Stimulated activated naive CD8-positive, alpha-beta T cell treated with anti-CD3 and anti-CD28 coated beads, Interleukin-15, Interleukin-2, amounts not matched to agents 100 ng/mL and 50 ng/mL, for 24 hours (primary cell): ENCODE measurements at regions not wholly inside any gene's neighbourhood (a gene's known extent, or its start where the extent isn't known, plus 50 kb on each side); places are given as distances from the start of the nearest gene placed in this dataset.
"Not testable (repeated sequence)": the region's sequence is repeated elsewhere in the genome, so short reads cannot be mapped to it uniquely, and the experiment has no call there.

Experiments
- H3K27ac Mint-ChIP-seq: one replicate; pipeline ENCODE4 v1.8.0; 2021; ENCODE audit warnings: mild to moderate bottlenecking, mixed read lengths
- H3K27me3 Mint-ChIP-seq: one replicate; pipeline ENCODE4 v1.8.0; 2021; ENCODE audit warnings: mixed read lengths
- H3K36me3 Mint-ChIP-seq: one replicate; pipeline ENCODE4 v1.8.0; 2021; ENCODE audit warnings: low read depth, mixed read lengths
- H3K4me1 Mint-ChIP-seq: one replicate; pipeline ENCODE4 v1.8.0; 2021; ENCODE audit warnings: low read depth, mixed read lengths
- H3K4me3 Mint-ChIP-seq: one replicate; pipeline ENCODE4 v1.8.0; 2021; ENCODE audit warnings: mild to moderate bottlenecking, mixed read lengths
- H3K9me3 Mint-ChIP-seq: one replicate; pipeline ENCODE4 v1.8.0; 2021; ENCODE audit warnings: mixed read lengths

DNA sequence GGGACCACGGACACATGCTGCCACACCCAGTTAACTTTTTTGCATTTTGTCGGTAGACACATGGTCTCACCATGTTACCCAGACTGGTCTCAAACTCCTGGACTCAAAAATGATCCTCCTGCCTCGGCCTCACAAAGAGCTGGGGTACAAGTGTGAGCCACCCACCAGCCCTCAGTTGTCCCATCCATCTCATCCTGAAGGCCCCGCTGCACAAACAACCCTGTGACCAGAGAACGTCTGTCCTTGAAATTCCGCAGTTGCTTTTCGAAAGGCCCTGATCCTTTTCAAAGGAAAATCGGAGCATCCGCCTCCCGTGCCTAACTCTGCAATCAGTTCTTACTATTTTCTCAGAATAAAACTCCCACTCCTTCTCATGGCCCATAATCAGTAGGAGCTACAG is 138.3 kb upstream of the USP29 start:
- H3K36me3 Mint-ChIP-seq, H3K27ac Mint-ChIP-seq, H3K4me1 Mint-ChIP-seq, H3K27me3 Mint-ChIP-seq, H3K4me3 Mint-ChIP-seq: not testable (repeated sequence)
- H3K9me3 Mint-ChIP-seq, result peaks cover 41% of the 10 kb centered on the region

DNA sequence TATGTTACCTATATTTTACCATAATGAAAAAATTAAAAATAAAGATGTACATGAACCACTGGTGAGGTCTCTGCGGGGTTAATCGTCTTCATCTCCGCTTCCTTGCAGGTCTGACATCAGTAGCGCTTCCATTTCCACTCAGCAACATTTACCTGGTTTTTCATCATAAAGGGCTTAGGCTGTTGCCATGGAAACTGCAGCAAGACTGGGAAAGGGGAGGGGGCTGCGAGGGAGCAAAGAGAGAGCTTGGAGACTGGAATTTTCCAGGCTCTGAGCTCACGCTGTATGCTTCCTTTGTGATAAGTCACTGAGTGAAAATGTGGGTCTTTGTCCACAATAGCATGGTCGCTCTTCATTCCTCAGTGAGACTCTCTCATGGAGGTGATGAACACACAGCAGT is 136.6 kb upstream of the USP29 start:
- H3K9me3 Mint-ChIP-seq, result peaks cover 39% of the 10 kb centered on the region
- no peaks in the 10 kb centered on the region for H3K27me3 Mint-ChIP-seq
- H3K4me1 Mint-ChIP-seq, result no peaks in the 10 kb centered on the region
- H3K4me3 Mint-ChIP-seq, result no peak overlapping the region
- no peaks in the 10 kb centered on the region for H3K36me3 Mint-ChIP-seq
- H3K27ac Mint-ChIP-seq, result no peak overlapping the region

DNA sequence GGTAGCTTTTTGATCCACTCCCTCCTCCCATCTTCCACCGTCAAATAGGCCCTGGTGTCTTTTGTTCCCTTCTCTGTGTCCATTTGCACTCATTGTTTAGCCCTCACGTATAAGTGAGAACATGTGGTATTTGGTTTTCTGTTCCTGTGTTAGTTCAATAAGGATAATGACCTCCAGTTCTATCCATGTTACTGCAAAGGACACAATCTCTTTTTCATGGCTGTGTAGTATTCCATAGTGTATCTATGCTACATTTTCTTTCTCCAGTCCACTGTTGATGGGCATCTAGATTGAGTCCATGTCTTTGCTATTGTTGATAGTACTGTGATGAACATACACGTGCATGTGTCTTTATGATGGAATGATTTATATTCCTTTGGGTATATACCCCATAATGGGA is 136.0 kb upstream of the USP29 start:
- no peak overlapping the region for H3K27ac Mint-ChIP-seq
- peaks cover 39% of the 10 kb centered on the region for H3K9me3 Mint-ChIP-seq

DNA sequence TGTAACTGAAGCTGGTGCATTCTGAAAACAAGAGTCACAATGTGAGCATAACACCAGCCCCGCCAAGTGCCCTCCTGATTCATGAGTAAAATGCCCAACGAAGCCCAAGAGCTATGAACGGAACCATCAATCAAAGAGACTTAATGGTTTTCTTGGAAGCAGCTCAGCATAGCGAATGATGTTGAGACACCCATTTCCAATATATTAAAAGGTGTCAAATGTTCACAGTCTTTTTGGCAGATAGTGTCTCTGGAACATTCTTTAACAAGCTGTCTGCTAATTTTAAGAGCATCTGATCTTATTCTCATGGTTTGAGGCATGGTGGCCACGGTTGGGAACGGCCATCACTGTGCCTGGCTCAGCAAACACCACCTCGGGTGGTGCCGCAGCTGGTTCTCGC is 133.4 kb upstream of the USP29 start:
- Mint-ChIP-seq H3K36me3 (no peaks in the 10 kb centered on the region), H3K9me3 (peaks cover 47% of the 10 kb centered on the region), H3K4me3 (no peak overlapping the region), H3K27ac (no peak overlapping the region), H3K4me1 (no peaks in the 10 kb centered on the region), H3K27me3 (no peaks in the 10 kb centered on the region)

More for the DNA sequence above, 136.0 kb upstream of the USP29 start:
- no peak overlapping the region for H3K4me3 Mint-ChIP-seq
- H3K4me1 Mint-ChIP-seq, result no peaks in the 10 kb centered on the region
- no peaks in the 10 kb centered on the region for H3K36me3 Mint-ChIP-seq
- no peaks in the 10 kb centered on the region for H3K27me3 Mint-ChIP-seq

DNA sequence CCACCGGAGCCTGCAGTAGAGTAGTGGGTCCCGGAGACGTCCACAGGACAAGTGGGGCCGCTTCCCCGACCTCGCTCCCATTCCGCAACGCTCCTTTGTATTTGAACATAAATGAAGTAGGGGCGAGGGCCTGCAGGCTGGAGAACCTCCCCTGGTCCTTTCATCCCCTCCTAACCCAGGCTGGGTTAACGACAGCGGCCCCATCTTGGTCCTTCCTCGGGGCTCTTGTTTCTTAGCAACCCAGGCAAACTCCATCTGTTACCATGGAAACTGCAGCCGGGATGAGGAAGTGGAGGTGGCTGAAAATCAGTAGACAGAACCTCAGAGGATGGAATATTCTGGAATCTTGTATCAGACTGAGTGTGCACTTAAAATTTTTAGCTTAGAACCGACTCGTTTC is 132.6 kb upstream of the USP29 start:
- peaks cover 42% of the 10 kb centered on the region for H3K9me3 Mint-ChIP-seq

DNA sequence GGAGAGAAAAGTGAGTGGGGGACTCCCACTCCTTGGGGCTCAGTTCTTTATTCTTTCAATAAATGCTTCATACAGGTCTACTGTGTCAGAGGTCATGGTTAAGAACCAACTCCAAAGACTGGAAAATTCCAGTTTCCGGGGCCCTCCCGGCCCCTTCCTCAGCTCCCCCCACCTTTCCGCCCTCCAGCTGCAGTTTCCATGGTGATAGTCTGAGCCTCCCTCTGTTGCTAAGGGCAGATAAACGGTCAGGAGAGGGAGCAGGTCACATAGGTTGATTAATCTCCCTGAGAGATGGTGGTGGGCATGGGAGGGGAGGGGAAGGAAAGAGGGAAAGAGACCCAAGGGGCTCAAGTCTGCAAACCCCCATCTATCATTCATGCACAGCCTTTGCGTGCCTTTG is 131.5 kb upstream of the USP29 start:
- no peaks in the 10 kb centered on the region for H3K27me3 Mint-ChIP-seq
- H3K9me3 Mint-ChIP-seq, result peaks cover 52% of the 10 kb centered on the region
- no peak overlapping the region for H3K4me3 Mint-ChIP-seq
- peaks cover 7% of the 10 kb centered on the region for H3K36me3 Mint-ChIP-seq
- H3K27ac Mint-ChIP-seq, result no peak overlapping the region
- no peaks in the 10 kb centered on the region for H3K4me1 Mint-ChIP-seq

More for the DNA sequence above, 132.6 kb upstream of the USP29 start:
- Mint-ChIP-seq H3K27me3 (no peaks in the 10 kb centered on the region), H3K4me1 (no peaks in the 10 kb centered on the region), H3K27ac (no peak overlapping the region), H3K36me3 (peaks cover 2% of the 10 kb centered on the region), H3K4me3 (no peak overlapping the region)

DNA sequence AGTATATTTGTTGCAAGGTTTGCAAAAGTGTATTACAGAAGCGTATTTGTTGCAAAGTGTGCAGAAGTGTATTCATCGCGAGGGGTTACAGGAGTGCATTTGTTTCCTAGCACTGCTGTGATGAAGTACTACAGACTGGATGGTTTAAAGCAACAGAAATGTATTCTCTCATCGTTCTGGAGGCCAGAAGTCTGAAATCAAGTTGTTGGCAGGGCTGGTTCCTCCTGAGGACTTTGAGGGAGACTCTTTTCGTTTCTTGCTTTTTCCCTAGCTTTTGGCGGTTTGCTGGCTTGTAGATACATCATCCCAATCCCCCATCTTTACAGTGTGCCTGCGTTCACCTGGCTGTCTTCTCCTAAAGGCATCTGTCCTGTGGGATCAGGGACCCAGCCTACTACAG is 127.9 kb upstream of the USP29 start:
- Mint-ChIP-seq H3K36me3 (peaks cover 7% of the 10 kb centered on the region), H3K27ac (no peak overlapping the region), H3K27me3 (no peaks in the 10 kb centered on the region), H3K9me3 (peaks cover 43% of the 10 kb centered on the region), H3K4me1 (no peaks in the 10 kb centered on the region), H3K4me3 (no peak overlapping the region)

DNA sequence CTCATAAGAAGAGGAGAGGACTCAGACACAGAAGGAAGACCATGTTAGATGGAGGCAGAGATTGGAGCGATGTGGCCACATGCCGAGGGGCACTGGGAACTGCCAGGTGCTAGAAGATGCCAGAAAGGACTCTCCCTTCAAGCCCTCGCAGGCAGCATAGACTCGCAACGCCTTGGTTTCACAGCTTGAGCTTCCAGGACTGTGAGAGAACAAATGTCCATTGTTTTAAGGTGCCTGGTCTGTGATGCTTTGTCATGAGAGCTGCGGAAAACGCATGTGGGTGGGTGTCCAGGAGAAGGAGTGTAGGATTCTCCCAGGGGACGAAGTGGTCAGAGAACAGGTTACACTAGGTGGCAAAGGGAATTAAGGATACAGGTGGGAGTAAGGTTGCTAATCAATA is 125.9 kb upstream of the USP29 start:
- Mint-ChIP-seq H3K9me3 (peaks cover 41% of the 10 kb centered on the region), H3K4me1 (no peaks in the 10 kb centered on the region), H3K36me3 (peaks cover 10% of the 10 kb centered on the region), H3K27me3 (no peaks in the 10 kb centered on the region), H3K27ac (no peak overlapping the region), H3K4me3 (no peak overlapping the region)

DNA sequence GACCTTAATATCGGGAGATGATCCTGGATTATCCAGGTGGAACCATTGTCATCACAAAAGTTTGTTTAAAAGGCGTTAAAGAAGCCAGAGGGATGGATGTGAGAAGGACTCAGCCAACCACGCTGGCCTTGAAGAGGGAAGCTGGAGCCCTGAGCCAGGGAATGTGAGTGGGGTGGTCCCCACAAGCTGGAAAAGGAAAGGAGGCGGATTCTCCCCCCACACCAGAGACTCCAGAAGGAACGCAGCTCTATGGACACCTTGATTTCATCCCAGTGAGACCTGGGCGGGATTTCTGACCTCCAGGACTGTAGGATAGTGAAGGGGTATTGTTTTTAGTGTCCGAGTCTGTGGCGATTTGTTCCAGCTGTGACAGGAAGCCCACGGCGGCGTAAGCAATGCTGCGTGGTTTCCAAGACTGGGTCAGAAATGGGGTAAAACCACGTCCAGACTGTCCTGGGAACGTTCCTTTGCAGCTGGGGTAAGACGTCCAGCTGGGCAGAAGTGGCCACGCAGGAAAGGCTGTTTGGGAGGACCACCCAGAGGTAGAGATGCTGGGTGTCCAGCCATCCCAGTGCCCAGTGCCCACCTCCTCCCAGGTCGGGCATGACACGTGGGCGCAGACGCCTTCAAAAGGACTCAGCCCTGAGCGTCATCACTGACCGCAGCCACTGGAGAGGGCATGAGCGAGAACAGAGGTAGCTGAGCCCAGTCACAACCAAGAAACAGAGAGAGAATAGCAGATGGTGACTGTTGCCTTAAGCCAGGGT is 125.4 kb upstream of the USP29 start:
- Mint-ChIP-seq H3K4me1 (no peaks in the 10 kb centered on the region), H3K4me3 (no peak overlapping the region), H3K27me3 (no peaks in the 10 kb centered on the region), H3K27ac (no peak overlapping the region), H3K9me3 (peaks cover 38% of the 10 kb centered on the region), H3K36me3 (peaks cover 10% of the 10 kb centered on the region)

DNA sequence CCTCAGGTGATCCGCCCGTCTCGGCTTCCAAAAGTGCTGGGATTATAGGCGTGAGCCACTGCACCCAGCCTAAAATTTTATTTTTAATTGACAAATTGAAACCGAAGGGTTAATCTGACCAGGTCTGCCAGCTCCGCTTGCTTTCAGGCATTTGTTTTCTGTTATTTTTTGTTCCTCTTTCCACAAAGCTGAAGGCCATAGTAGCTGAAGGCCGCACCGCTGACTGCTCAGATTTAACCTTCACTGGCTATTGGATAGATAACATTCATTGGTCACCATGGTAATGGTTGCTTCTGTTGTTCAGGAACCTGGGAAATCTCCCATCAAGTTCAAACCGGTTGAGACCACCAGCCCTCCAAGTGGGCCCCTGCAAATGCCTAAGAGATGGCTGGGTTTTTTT is 124.5 kb upstream of the USP29 start:
- no peak overlapping the region for H3K27ac Mint-ChIP-seq
- H3K27me3 Mint-ChIP-seq, result no peaks in the 10 kb centered on the region
- peaks cover 30% of the 10 kb centered on the region for H3K9me3 Mint-ChIP-seq
- H3K36me3 Mint-ChIP-seq, result peaks cover 10% of the 10 kb centered on the region
- no peaks in the 10 kb centered on the region for H3K4me1 Mint-ChIP-seq
- no peak overlapping the region for H3K4me3 Mint-ChIP-seq

DNA sequence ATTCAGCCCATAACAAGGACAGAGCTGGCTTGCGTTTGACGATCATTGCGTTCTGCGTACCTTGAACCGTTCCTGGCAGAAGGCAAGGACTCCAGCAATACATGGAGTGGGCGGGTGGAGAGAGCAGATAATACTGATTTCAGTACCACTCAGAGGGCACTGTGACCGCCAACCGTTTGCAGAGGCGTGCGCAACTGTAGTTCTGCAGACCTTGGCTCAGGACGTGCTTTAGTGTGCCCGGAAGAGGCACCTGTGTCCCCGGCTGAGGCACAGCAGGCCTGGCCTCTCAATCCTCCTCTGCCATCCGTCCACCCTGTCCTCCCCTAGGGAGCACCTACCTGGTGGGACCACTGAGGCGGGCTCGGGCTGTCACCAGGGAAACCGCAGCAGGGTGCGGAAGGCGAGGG is 117.6 kb upstream of the USP29 start:
- Mint-ChIP-seq H3K27me3 (no peaks in the 10 kb centered on the region), H3K27ac (no peak overlapping the region), H3K9me3 (peaks cover 17% of the 10 kb centered on the region), H3K36me3 (peaks cover 3% of the 10 kb centered on the region), H3K4me1 (no peaks in the 10 kb centered on the region), H3K4me3 (no peak overlapping the region)

DNA sequence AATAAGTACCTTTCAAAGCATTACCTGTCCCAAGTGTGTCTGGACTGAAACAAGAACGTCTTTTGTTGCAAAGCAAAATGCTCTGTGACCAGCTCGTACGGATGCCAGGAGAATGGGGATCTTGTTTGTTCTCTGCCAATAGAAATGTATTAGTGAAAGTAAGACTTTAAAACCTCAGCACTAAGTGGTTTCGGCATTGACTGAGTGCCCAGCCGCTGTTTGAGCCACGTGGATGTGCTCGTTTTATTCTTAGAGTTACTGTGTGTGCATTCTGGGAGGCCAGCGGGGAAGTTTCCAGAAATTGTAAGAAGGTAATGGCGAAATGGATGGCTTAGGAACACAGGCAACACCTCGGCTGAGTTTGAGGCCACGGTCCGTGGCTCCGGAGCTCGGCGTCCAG is 117.1 kb upstream of the USP29 start:
- Mint-ChIP-seq H3K4me3 (no peak overlapping the region), H3K4me1 (no peaks in the 10 kb centered on the region), H3K27ac (no peak overlapping the region), H3K36me3 (peaks cover 3% of the 10 kb centered on the region), H3K27me3 (no peaks in the 10 kb centered on the region), H3K9me3 (peaks cover 22% of the 10 kb centered on the region)

DNA sequence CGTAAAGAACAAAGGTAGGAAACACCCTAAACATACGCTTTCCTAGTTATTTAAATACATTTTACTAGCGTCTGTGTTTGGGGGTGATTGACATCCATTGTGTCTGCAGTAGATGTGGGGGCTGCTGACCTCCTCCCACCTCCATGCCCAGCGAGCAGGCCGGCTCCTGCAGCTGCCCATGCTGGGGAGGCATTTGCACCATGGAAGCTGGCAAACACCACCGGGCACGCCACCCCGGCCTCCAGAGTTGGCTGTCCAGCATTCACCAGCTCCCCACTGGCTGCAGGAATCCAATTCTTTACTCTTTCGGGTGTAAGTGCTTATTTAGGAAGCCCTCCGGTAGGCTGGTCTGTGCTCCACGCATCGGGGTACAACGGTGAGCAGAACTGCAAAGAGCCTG is 115.4 kb upstream of the USP29 start:
- Mint-ChIP-seq H3K4me1 (no peaks in the 10 kb centered on the region), H3K9me3 (peaks cover 35% of the 10 kb centered on the region), H3K27me3 (no peaks in the 10 kb centered on the region), H3K36me3 (no peaks in the 10 kb centered on the region), H3K4me3 (no peak overlapping the region), H3K27ac (no peak overlapping the region)

DNA sequence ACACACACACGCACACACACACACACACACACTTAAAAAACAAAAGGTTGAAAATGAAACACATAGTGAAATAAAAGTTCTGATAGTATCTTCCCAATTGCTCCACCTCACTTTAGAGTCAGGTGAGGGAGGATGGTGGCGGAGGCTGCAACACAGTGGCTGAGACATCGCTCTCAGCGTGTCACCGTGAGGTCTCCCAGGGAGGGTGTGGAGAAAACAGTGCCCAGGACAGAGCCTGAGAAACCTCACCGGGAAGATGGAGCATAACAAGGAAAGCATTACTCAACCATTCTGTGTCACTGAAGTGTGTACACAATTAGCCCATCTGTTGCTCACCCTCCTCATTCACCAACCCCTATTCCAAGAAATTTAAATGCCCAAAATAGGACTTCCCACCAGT is 111.4 kb upstream of the USP29 start:
- H3K4me3 Mint-ChIP-seq, result no peak overlapping the region
- no peaks in the 10 kb centered on the region for H3K36me3 Mint-ChIP-seq
- no peaks in the 10 kb centered on the region for H3K4me1 Mint-ChIP-seq
- no peaks in the 10 kb centered on the region for H3K27me3 Mint-ChIP-seq
- H3K27ac Mint-ChIP-seq, result no peak overlapping the region
- H3K9me3 Mint-ChIP-seq, result peaks cover 47% of the 10 kb centered on the region

DNA sequence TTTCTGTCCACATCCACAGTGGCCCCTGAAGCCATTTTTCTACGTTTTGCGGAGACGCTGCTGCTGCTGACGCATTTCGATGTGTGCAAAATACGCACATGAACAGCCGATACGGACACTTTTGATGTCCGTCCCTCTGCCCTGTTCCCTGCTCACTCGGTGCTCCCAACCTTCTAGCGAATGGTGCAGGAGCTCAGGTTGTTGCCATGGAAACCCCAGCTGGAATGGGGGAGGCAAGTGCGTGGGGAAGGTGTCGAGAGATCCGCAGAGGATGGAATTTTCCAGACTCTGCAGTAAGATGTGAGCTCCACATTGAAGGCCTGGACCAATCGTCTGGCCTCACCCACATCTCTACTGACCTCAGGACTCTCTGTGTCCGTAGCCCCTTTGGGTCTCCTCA is 109.2 kb upstream of the USP29 start:
- Mint-ChIP-seq H3K9me3 (peaks cover 59% of the 10 kb centered on the region), H3K36me3 (peaks cover 10% of the 10 kb centered on the region), H3K4me1 (no peaks in the 10 kb centered on the region), H3K4me3 (no peak overlapping the region), H3K27ac (no peak overlapping the region), H3K27me3 (no peaks in the 10 kb centered on the region)

DNA sequence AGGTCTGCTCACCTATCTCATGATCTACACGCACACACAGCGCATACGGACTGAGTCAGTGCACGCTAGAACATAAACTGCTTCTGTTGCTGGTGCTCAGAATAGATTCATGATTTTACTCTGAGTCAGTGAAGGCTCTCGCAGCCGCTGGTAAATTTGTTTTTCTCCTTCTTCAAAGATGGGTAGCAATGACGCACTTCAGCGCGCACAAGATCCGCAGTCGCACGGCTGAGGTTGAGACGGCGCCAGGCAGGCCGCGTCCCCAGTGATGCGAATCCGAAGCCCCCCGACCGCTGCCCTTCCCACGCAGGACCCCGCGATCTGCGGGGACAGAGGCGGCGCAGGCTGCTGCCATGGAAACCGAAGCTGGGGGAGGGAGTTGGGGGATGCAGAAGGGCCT is 103.7 kb upstream of the USP29 start:
- H3K4me3 Mint-ChIP-seq, result no peak overlapping the region
- H3K9me3 Mint-ChIP-seq, result peaks cover 45% of the 10 kb centered on the region
- H3K4me1 Mint-ChIP-seq, result no peaks in the 10 kb centered on the region
- no peak overlapping the region for H3K27ac Mint-ChIP-seq
- H3K27me3 Mint-ChIP-seq, result no peaks in the 10 kb centered on the region
- peaks cover 10% of the 10 kb centered on the region for H3K36me3 Mint-ChIP-seq
